OCI-LY1 (cell line): ENCODE measurements at regions not wholly inside any gene's neighbourhood (a gene's known extent, or its start where the extent isn't known, plus 50 kb on each side); places are given as distances from the start of the nearest gene placed in this dataset.
"Not testable (repeated sequence)": the region's sequence is repeated elsewhere in the genome, so short reads cannot be mapped to it uniquely, and the experiment has no call there.

Experiments
- H2AFZ ChIP-seq: fragments of 200-600 bp; sonication (generic), shearing (Covaris generic); 2 replicates; pipeline ENCODE4 v1.6.0; 2014; ENCODE audit warnings: antibody characterized with exemption, mild to moderate bottlenecking, low read length
- H3F3A ChIP-seq: fragments of 200-600 bp; sonication (generic), shearing (Covaris generic); 2 replicates; pipeline ENCODE4 v1.6.0; 2014; ENCODE audit warnings: mild to moderate bottlenecking, antibody characterized with exemption, low read length, moderate library complexity; ENCODE audit not compliant: insufficient read depth
- H3K27ac ChIP-seq: fragments of 200-600 bp; sonication (generic); 2 replicates; pipeline ENCODE4 v1.5.1; 2014; ENCODE audit warnings: low read length, mixed run types, mild to moderate bottlenecking, low read depth; ENCODE audit not compliant: poor library complexity, severe bottlenecking
- H3K27me3 ChIP-seq: fragments of 200-600 bp; sonication (generic); 2 replicates; pipeline ENCODE4 v1.6.0; 2014; ENCODE audit warnings: antibody characterized with exemption, mild to moderate bottlenecking, low read length, moderate library complexity; ENCODE audit not compliant: insufficient read depth
- H3K36me3 ChIP-seq: fragments of 200-600 bp; sonication (generic); 2 replicates; pipeline ENCODE4 v1.6.1; 2014; ENCODE audit warnings: mild to moderate bottlenecking, antibody characterized with exemption, low read length, moderate library complexity, mixed read lengths; ENCODE audit not compliant: insufficient read depth
- H3K4me1 ChIP-seq: fragments of 200-600 bp; sonication (generic); 2 replicates; pipeline ENCODE4 v1.5.1; 2014; ENCODE audit warnings: mild to moderate bottlenecking, low read length, moderate library complexity; ENCODE audit not compliant: insufficient read depth, severe bottlenecking
- H3K4me2 ChIP-seq: fragments of 200-600 bp; sonication (generic), shearing (Covaris generic); 2 replicates; pipeline ENCODE4 v1.6.1; 2014; ENCODE audit warnings: low read length
- H3K4me3 ChIP-seq: fragments of 200-600 bp; sonication (generic); 2 replicates; pipeline ENCODE4 v1.5.1; 2014; ENCODE audit warnings: low read length, low read depth, mild to moderate bottlenecking, mixed read lengths; ENCODE audit not compliant: poor library complexity, severe bottlenecking
- H3K79me2 ChIP-seq: fragments of 200-600 bp; shearing (Covaris generic); 2 replicates; pipeline ENCODE4 v1.6.1; 2016; ENCODE audit warnings: mixed run types, low read length, mixed read lengths; ENCODE audit not compliant: insufficient read depth
- H3K9ac ChIP-seq: fragments of 200-600 bp; sonication (generic), shearing (Covaris generic); 2 replicates; pipeline ENCODE4 v1.6.1; 2014; ENCODE audit warnings: mild to moderate bottlenecking, low read length, mixed read lengths
- H3K9me2 ChIP-seq: fragments of 200-600 bp; sonication (generic), shearing (Covaris generic); 2 replicates; pipeline ENCODE4 v1.6.1; 2014; ENCODE audit warnings: low read depth, mild to moderate bottlenecking, low read length, mixed read lengths
- H3K9me3 ChIP-seq: fragments of 200-600 bp; shearing (Covaris generic); 2 replicates; pipeline ENCODE4 v1.6.1; 2014; ENCODE audit warnings: low read length, mixed read lengths
- H4K20me1 ChIP-seq: fragments of 200-600 bp; sonication (generic), shearing (Covaris generic); 2 replicates; pipeline ENCODE4 v1.6.0; 2016; ENCODE audit warnings: mild to moderate bottlenecking, low read length; ENCODE audit not compliant: insufficient read depth
- EZH2 ChIP-seq: fragments of 200-600 bp; sonication (generic), shearing (Covaris generic); IDR thresholded peaks from 2 replicates; pipeline ENCODE4 v1.8.0; 2017; ENCODE audit warnings: borderline replicate concordance, mixed run types, mild to moderate bottlenecking, antibody characterized with exemption, low read length, moderate library complexity, mixed read lengths
- TF ChIP-seq, protein P1 (sequence below): fragments of 200-600 bp; sonication (generic), shearing (Covaris generic); IDR thresholded peaks from 2 replicates; pipeline ENCODE4 v1.5.1; 2017; ENCODE audit warnings: mild to moderate bottlenecking, antibody characterized with exemption, low read length, moderate library complexity, mixed read lengths

DNA sequence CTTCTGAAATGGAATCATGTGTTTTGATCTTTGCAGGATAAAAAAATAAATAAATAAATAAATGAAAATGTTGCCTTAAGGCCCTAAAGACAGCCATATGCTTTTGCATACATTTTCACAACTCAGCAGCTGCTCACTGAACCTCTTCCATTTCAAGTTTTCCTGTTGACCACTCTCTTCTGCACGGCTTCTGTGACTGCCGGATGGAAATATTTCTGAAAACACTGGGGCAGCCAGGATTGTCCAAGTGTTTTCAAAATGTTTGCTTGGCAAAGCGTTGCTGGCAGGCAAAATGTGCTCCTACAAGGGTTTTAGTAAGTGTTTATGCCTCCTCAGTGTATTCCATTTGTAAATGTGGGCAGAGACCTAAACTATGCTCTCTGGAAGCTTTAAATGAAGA lies 208.1 kb upstream of the IL1RAPL1 start:
- H3K4me1 ChIP-seq: no peaks in the 10 kb centered on the region
- H3F3A ChIP-seq: no peaks in the 10 kb centered on the region
- no peaks in the 10 kb centered on the region for H3K36me3 ChIP-seq
- no peak overlapping the region for H3K27ac ChIP-seq
- H3K9ac ChIP-seq: no peak overlapping the region
- no peaks in the 10 kb centered on the region for H3K9me2 ChIP-seq
- H3K4me2 ChIP-seq: no peak overlapping the region
- no peak overlapping the region for H3K4me3 ChIP-seq
- H3K79me2 ChIP-seq: no peaks in the 10 kb centered on the region
- no peaks in the 10 kb centered on the region for H3K27me3 ChIP-seq
- no peak for TF ChIP-seq EZH2
- TF ChIP-seq, protein P1, sequence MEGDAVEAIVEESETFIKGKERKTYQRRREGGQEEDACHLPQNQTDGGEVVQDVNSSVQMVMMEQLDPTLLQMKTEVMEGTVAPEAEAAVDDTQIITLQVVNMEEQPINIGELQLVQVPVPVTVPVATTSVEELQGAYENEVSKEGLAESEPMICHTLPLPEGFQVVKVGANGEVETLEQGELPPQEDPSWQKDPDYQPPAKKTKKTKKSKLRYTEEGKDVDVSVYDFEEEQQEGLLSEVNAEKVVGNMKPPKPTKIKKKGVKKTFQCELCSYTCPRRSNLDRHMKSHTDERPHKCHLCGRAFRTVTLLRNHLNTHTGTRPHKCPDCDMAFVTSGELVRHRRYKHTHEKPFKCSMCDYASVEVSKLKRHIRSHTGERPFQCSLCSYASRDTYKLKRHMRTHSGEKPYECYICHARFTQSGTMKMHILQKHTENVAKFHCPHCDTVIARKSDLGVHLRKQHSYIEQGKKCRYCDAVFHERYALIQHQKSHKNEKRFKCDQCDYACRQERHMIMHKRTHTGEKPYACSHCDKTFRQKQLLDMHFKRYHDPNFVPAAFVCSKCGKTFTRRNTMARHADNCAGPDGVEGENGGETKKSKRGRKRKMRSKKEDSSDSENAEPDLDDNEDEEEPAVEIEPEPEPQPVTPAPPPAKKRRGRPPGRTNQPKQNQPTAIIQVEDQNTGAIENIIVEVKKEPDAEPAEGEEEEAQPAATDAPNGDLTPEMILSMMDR: no peak
- no peak overlapping the region for H2AFZ ChIP-seq
- no peaks in the 10 kb centered on the region for H3K9me3 ChIP-seq
- no peaks in the 10 kb centered on the region for H4K20me1 ChIP-seq

- not testable (repeated sequence) for H3K36me3 ChIP-seq, H3K9me2 ChIP-seq, H2AFZ ChIP-seq, H3K9ac ChIP-seq, H4K20me1 ChIP-seq, H3K27me3 ChIP-seq, H3K79me2 ChIP-seq, H3K4me2 ChIP-seq, H3K9me3 ChIP-seq, H3K4me3 ChIP-seq, H3K27ac ChIP-seq, H3K4me1 ChIP-seq, H3F3A ChIP-seq
Observed at GRCh38 chrX:28367649-28368048, 219.6 kb upstream of the IL1RAPL1 start.

- H3K9me3 ChIP-seq: no peaks in the 10 kb centered on the region
- no peak overlapping the region for H2AFZ ChIP-seq
- H3K4me3 ChIP-seq: no peak overlapping the region
- no peaks in the 10 kb centered on the region for H3K4me1 ChIP-seq
- no peaks in the 10 kb centered on the region for H3K79me2 ChIP-seq
- no peak overlapping the region for H3K4me2 ChIP-seq
- H3K36me3 ChIP-seq: no peaks in the 10 kb centered on the region
- TF ChIP-seq, protein P1: no peak
- TF ChIP-seq EZH2: no peak
- H3K27me3 ChIP-seq: no peaks in the 10 kb centered on the region
- H4K20me1 ChIP-seq: no peaks in the 10 kb centered on the region
- no peak overlapping the region for H3K27ac ChIP-seq
- H3F3A ChIP-seq: no peaks in the 10 kb centered on the region
- H3K9ac ChIP-seq: no peak overlapping the region
- H3K9me2 ChIP-seq: no peaks in the 10 kb centered on the region
Observed at GRCh38 chrX:28351801-28352200, 235.4 kb upstream of the IL1RAPL1 start.

DNA sequence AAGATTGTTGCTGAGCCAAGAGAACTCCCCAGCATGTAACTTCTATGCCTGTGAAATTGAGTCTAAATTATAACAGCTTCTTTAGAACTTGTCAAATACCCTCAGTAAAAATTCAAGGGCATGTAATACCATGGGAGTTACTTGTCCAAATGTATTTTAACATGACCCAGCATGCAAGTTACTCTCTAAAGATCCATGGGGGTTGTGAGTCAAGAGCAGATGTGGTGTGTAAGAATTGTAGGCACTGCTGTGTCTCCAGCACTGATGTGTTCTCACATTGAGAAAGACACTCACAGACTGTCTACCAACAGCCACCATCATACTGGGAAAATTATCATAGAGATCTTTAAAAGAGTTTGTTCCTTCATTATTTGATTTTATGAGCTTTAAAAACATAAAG lies 237.4 kb upstream of the IL1RAPL1 start:
- H3K9me3 ChIP-seq: no peaks in the 10 kb centered on the region
- H3K4me1 ChIP-seq: no peaks in the 10 kb centered on the region
- H3K9me2 ChIP-seq: no peaks in the 10 kb centered on the region
- no peaks in the 10 kb centered on the region for H3F3A ChIP-seq
- no peak overlapping the region for H2AFZ ChIP-seq
- no peak overlapping the region for H3K4me3 ChIP-seq
- no peaks in the 10 kb centered on the region for H3K36me3 ChIP-seq
- no peak overlapping the region for H3K4me2 ChIP-seq
- no peaks in the 10 kb centered on the region for H3K27me3 ChIP-seq
- TF ChIP-seq, protein P1: no peak
- no peak for TF ChIP-seq EZH2
- H4K20me1 ChIP-seq: no peaks in the 10 kb centered on the region
- H3K9ac ChIP-seq: no peak overlapping the region
- H3K27ac ChIP-seq: no peak overlapping the region
- no peaks in the 10 kb centered on the region for H3K79me2 ChIP-seq
